PC-9 (cell line): ENCODE measurements at regions not wholly inside any gene's neighbourhood (a gene's known extent, or its start where the extent isn't known, plus 50 kb on each side); places are given as distances from the start of the nearest gene placed in this dataset.

Experiments
- BruUV-seq: library from RNA; stranded (reverse); fragments of 400-500 nt; replicated peaks from 2 replicates; lab custom pipeline; 2021; lab: Mats Ljungman, UMichigan
- CTCF ChIA-PET: fragments of 300-600 bp; sonication (Branson Sonifier 250); formaldehyde crosslinking; loops from one replicate; lab custom pipeline; 2022; ENCODE audit warnings: antibody characterized with exemption; lab: Charles Lee
- POLR2A ChIA-PET: fragments of 300-600 bp; sonication (Branson Sonifier 250); formaldehyde crosslinking; loops from one replicate; lab custom pipeline; 2022; ENCODE audit warnings: antibody characterized with exemption; ENCODE audit not compliant: unreplicated experiment; lab: Charles Lee
- DNase-seq, 2 experiments: peaks; one replicate each; pipeline versions ENCODE4 v3.0.0 to v3.0.0-alpha.2; 2015 to 2022; ENCODE audit warnings: mixed read lengths in 1 of 2
- H2AFZ ChIP-seq: fragments of 200-600 bp; sonication (generic); 2 replicates; pipeline ENCODE4 v1.8.1; 2017; ENCODE audit warnings: antibody characterized with exemption
- H3F3A ChIP-seq: fragments of 200-600 bp; sonication (generic); 2 replicates; pipeline ENCODE4 v1.8.1; 2017; ENCODE audit warnings: antibody characterized with exemption, mild to moderate bottlenecking, low read depth; ENCODE audit not compliant: insufficient read depth
- H3K27ac ChIP-seq: fragments of 200-600 bp; sonication (generic); 2 replicates; pipeline ENCODE4 v1.6.1; 2016; ENCODE audit warnings: mixed run types
- H3K27me3 ChIP-seq: fragments of 200-600 bp; sonication (generic); 2 replicates; pipeline ENCODE4 v1.6.1; 2016; ENCODE audit warnings: low read depth, mixed run types; ENCODE audit not compliant: insufficient read depth
- H3K36me3 ChIP-seq: fragments of 200-600 bp; sonication (generic); 2 replicates; pipeline ENCODE4 v1.6.1; 2016; ENCODE audit warnings: low read depth, mixed run types
- H3K4me1 ChIP-seq: fragments of 200-600 bp; sonication (generic); replicated peaks from 2 replicates; pipeline ENCODE4 v1.6.1; 2016; ENCODE audit warnings: mixed run types; ENCODE audit not compliant: insufficient read depth
- H3K4me2 ChIP-seq: fragments of 200-600 bp; sonication (generic); 2 replicates; pipeline ENCODE4 v1.6.1; 2017; ENCODE audit warnings: mixed run types
- H3K4me3 ChIP-seq: fragments of 200-600 bp; sonication (generic); 2 replicates; pipeline ENCODE4 v1.6.1; 2016; ENCODE audit warnings: mixed run types
- H3K79me2 ChIP-seq: fragments of 200-600 bp; sonication (generic); 2 replicates; pipeline ENCODE4 v1.6.1; 2017; ENCODE audit warnings: low read depth, mixed run types
- H3K9me2 ChIP-seq: fragments of 200-600 bp; sonication (generic); 2 replicates; pipeline ENCODE4 v1.8.1; 2017; ENCODE audit warnings: mild to moderate bottlenecking; ENCODE audit not compliant: insufficient read depth
- H3K9me3 ChIP-seq: fragments of 200-600 bp; sonication (generic); 2 replicates; pipeline ENCODE4 v1.8.1; 2016; ENCODE audit warnings: low read depth; ENCODE audit not compliant: insufficient read depth
- H4K20me1 ChIP-seq: fragments of 200-600 bp; sonication (generic); 2 replicates; pipeline ENCODE4 v1.8.1; 2017; ENCODE audit not compliant: insufficient read depth
- CTCF ChIP-seq: fragments of 200-600 bp; sonication (generic); conservative IDR thresholded peaks from 2 replicates; pipeline ENCODE4 v1.6.1; 2017; ENCODE audit warnings: mixed run types, antibody characterized with exemption, mild to moderate bottlenecking, moderate library complexity
- EZH2 ChIP-seq: fragments of 200-600 bp; sonication (generic); IDR thresholded peaks from 2 replicates; pipeline ENCODE4 v1.8.0; 2017; ENCODE audit warnings: antibody characterized with exemption, low read depth
- intact Hi-C: fragments of 100-400 bp; cut with micrococcal nuclease; formaldehyde crosslinking; loops from one replicate; pipeline ENCODE4 v1.10.0; 2022; ENCODE audit not compliant: unreplicated experiment

GRCh38 chr22:49093192-49093880, 734.3 kb downstream of the BRD1 start:
- BruUV-seq: no TSS peak
- no peak for DNase-seq
- POLR2A ChIA-PET: no interaction called here
- H3K27ac ChIP-seq: no peak overlapping the region
- H3K36me3 ChIP-seq: no peaks in the 10 kb centered on the region
- no peaks in the 10 kb centered on the region for H3K79me2 ChIP-seq
- intact Hi-C loops: no loop called here
- H3F3A ChIP-seq: no peaks in the 10 kb centered on the region
- CTCF ChIA-PET: no interaction called here
- no peaks in the 10 kb centered on the region for H3K9me2 ChIP-seq
- H3K4me2 ChIP-seq: no peak overlapping the region
- no peaks in the 10 kb centered on the region for H3K9me3 ChIP-seq
- H3K4me1 ChIP-seq: no peaks in the 10 kb centered on the region
- no peak overlapping the region for H3K4me3 ChIP-seq
- peaks cover 3% of the 10 kb centered on the region; the same call in 1 of the 2 replicates for H4K20me1 ChIP-seq
- peaks cover 98% of the 10 kb centered on the region for H3K27me3 ChIP-seq
- H2AFZ ChIP-seq: no peak overlapping the region
- 0 out of 2 replicates have a peak, but pooled peaks have one; percentile 60 for TF ChIP-seq EZH2
- TF ChIP-seq CTCF: no peak

GRCh38 chr22:49092716-49093115, 735.0 kb downstream of the BRD1 start:
- no TSS peak for BruUV-seq
- Histone ChIP-seq H3K9me3 (no peaks in the 10 kb centered on the region), H3K36me3 (no peaks in the 10 kb centered on the region), H3F3A (no peaks in the 10 kb centered on the region), H3K4me2 (no peak overlapping the region), H3K9me2 (no peaks in the 10 kb centered on the region), H2AFZ (no peak overlapping the region), H3K79me2 (no peaks in the 10 kb centered on the region), H3K4me1 (no peaks in the 10 kb centered on the region), H4K20me1 (peaks cover 3% of the 10 kb centered on the region; the same call in 1 of the 2 replicates), H3K27me3 (peaks cover 98% of the 10 kb centered on the region), H3K27ac (no peak overlapping the region), H3K4me3 (no peak overlapping the region)
- POLR2A ChIA-PET: no interaction called here
- no peak for DNase-seq
- TF ChIP-seq EZH2: no peak
- TF ChIP-seq CTCF: no peak
- intact Hi-C loops: no loop called here
- CTCF ChIA-PET: no interaction called here

GRCh38 chr22:49091917-49092545, 735.6 kb downstream of the BRD1 start:
- Histone ChIP-seq H3K4me2 (no peak overlapping the region), H3F3A (no peaks in the 10 kb centered on the region), H3K4me1 (no peaks in the 10 kb centered on the region), H3K9me2 (no peaks in the 10 kb centered on the region), H3K9me3 (no peaks in the 10 kb centered on the region), H2AFZ (no peak overlapping the region), H3K27ac (no peak overlapping the region), H3K79me2 (no peaks in the 10 kb centered on the region), H3K4me3 (no peak overlapping the region), H3K36me3 (no peaks in the 10 kb centered on the region), H4K20me1 (peaks cover 7% of the 10 kb centered on the region; the same call in 1 of the 2 replicates), H3K27me3 (peaks cover 98% of the 10 kb centered on the region)
- TF ChIP-seq CTCF: no peak
- TF ChIP-seq EZH2: no peak
- DNase-seq: no peak
- ChIA-PET CTCF (no interaction called here), POLR2A (no interaction called here)
- BruUV-seq: no TSS peak
- intact Hi-C loops: no loop called here
